CD4-positive, alpha-beta T cell treated with Interleukin-17A for 4 hours (primary cell): ENCODE measurements at regions not wholly inside any gene's neighbourhood (a gene's known extent, or its start where the extent isn't known, plus 50 kb on each side); places are given as distances from the start of the nearest gene placed in this dataset.

Source experiments
- DNase-seq: peaks from one replicate; pipeline ENCODE4 v3.0.0-alpha.2; 2020; ENCODE audit warnings: mixed read lengths

GRCh38 chr18:43482600-43482999, 205.3 kb upstream of the SYT4 start:
- DNase-seq, result no peak

GRCh38 chr18:43484710-43485109, 207.4 kb upstream of the SYT4 start:
- no peak for DNase-seq

DNA sequence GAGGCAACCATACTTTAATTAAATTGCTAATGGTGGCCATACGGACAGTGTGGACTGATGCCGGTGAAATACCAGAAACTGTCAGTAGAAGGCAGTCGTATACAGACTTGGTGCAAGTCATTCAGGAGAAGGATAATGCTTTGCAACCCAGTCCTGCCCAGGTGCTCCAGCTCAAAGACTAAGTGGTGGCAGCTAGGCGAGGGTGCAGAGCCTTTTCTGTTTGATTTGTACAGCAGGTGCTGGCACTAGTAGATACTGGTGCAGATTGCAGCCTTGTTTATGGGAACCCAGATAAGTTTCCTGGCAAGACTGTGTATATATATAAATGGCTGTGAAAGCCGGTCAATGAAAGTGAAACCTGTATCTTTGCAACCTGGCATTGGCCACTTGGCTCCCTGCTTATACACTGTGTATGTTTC, 208.3 kb upstream of the SYT4 start:
- no peak for DNase-seq

DNA sequence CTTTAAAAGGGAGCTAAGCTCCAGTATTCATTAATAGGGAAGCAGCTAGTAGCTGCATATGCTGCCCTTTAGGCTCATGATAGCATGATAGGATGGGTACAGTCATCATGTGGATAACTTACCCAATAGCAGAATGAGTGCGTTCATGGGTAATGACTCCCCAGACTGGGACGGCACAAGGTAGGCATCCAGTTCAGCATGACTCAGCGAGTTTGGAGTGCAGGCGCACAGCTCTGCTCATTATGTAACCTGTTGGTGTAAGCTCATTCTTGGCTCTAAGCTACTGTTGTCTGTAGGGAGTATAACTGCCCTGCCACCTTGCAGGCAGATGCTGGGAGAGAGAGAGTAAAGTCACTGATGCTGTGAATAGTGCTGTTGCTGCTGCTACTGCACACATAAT, 209.2 kb upstream of the SYT4 start:
- DNase-seq, result no peak

GRCh38 chr18:43501099-43501498, 223.8 kb upstream of the SYT4 start:
- DNase-seq, result no peak

DNA sequence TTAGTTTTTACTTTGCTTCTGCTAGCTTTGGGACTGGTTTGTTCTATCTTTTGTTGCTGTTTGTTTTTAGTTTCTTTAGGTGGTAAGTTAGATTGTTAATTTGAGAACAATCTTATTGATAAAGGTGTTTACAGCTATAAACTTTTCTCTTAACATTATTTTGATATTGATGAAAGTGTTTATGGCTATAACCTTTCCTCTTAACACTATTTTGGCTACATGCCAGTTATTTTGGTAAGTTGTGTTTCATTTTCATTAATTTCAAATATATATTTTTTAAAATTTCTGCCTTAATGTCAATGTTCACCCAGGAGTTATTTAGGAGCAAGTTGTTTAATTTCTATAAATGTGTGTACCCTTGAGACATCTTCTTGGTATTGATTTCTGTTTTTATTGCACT, 229.6 kb upstream of the SYT4 start:
- DNase-seq, result no peak

DNA sequence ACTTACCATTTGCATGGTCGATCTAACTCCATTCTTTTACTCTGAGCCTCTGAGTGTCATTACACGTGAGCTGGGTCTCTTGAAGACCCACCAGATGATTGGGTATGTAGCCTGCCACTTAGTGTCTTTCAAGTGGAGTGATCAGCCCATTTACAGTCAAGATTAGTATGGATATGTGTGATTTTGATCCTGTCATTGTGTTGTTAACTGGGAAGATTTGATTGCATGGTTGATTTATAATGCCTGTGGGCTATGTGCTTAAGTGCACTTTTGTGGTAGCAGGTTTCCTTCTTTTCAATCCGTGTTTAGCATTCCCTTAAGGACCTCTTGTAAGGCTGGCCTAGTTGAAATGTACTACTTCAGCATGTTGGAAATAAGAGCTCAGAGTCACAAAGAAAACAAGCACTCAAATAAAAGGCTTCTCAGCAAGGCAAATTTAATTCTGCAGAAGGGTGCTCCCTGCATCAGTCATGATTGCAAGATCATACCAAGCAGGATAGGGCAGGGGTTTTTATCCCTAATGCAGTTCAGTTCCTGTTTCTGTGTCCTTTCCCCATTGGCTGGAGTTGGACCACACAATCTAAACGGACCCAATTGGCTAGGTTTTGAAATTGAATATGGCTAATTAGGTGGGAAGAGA, 230.7 kb upstream of the SYT4 start:
- no peak for DNase-seq

DNA sequence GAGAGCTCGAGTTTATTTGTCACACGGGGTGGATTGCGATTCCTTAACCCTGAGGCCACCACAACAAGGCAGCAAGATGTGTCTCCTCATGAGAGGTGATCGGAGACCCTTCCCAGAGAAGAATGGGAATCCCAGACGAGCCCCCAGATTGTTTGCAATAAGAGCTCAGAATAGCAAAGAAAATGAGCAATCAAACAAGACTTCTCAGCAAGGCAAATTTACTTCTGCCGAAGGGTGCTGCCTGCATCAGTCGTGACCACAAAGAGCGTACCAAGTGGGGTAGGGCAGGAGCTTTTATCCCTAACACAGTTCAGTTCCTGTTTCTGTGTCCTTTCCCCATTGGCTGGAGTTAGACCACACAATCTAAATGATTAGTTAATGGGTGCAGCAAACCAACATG, 237.5 kb upstream of the SYT4 start:
- no peak for DNase-seq

- DNase-seq, result no peak
Measured at GRCh38 chr18:43515481-43515880, 238.2 kb upstream of the SYT4 start.

GRCh38 chr18:43524260-43524659, 247.0 kb upstream of the SYT4 start:
- no peak for DNase-seq

DNA sequence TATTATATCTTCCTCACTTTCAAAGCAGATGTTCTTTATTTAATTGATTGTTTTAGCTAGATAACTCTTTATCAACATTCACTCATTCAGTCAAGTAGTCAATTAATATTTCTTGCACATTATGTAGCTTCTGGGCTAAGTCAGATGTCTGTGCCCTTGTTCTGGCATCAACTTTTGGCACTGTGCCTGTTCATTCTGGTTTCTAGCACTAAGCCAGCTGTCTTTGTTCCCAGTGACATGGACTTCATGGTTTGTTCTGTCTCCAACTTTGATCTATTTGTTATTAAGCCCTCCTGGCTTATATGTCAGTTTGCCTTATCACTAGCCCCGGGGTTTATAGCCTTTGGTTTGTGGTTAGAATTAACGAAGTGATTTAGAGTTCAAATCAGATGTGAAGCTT, 247.9 kb upstream of the SYT4 start:
- DNase-seq, result no peak

DNA sequence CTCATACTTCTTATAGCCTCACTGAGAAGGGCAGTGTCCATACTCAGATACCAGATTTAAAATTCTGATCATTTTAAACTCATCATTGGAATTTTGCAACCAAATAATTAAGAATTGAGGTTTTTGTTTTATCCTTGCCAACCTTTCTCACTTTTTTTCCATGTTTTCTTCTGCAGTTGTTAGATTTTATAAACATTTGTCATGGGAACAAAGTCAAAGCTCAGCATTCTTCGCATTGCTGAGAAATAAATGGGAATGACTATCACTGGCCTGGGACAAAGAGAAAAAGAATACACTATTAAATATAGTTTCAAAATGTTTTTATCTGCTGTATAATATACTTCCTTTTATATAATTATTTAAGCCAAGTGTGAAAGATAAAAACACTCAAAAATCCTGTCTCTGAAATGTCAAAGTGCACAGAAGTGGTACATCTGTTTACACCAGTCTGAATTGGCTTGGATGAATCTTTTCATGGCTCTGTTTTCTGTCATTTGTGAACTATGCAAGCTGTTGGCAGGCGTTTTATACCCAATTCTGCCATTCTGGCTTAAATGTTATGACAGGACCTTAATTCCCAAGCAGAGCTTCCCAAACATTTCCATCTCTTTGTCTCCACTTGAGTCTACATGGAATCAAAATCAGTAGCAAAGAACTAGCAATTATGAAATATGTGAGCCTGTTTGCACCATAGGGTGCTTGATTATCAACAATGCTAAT, 249.3 kb upstream of the SYT4 start:
- no peak for DNase-seq

DNA sequence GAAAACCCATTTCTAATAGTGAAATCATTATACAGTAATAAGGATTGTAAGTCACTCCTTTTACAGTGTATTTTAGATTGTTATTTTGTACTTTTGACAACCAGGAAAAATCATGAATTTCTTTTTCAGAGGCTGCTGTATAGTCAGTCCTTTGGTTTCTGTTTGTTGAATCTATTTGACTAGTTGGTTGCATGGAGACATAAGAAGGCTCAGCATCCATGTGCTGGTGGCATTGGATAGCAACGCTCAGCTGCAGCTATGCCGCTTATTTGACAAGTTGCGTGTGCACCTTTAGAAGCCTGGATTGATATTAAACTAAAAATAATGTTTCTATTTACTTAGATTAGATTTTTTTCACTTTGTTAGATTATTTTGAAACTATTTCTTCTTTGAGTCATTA, 254.1 kb upstream of the SYT4 start:
- DNase-seq, result no peak

DNA sequence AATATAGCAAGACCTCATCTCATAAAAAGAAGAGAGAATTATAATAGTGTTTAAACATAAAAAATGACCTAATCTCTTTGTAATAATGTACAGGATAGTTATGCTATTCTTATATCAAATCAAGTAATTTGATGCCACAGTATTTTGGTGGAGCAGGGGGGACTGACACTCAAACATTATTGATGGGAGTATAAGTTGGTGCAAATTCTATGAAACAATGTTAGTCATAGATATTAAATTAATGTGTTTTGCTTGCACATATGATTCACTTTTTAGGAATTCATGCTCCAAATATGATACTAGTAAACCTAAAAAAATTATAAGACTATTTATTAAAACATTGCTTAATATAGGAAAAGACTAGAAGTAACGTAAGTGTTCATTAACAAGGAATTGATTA, 256.1 kb upstream of the SYT4 start:
- no peak for DNase-seq

- DNase-seq, result no peak
Measured at GRCh38 chr18:43534511-43534910, 257.2 kb upstream of the SYT4 start.

GRCh38 chr18:43539862-43540261, 262.6 kb upstream of the SYT4 start:
- DNase-seq, result no peak

GRCh38 chr18:43542016-43542415, 264.7 kb upstream of the SYT4 start:
- no peak for DNase-seq

GRCh38 chr18:43543236-43543635, 265.9 kb upstream of the SYT4 start:
- DNase-seq, result no peak

DNA sequence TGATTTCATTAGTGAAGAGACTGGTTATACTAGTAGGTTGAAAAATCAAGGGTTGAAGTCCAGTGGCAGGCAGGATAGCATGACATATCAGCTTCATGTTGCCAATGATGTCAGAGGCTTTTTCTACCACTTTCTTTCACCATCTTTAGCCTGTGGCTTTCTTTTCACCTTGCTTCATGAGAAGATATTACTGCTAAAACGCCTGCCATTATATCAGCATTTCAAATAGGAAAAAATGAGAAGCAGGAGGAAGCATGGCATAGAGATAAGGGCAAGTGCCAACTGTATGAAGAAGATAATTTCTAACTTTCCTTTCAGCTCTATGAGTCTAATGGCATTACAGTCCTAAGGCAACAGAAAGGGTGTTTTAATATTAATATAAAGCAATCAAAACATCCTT, 270.2 kb upstream of the SYT4 start:
- DNase-seq, result no peak

- DNase-seq, result no peak
Measured at GRCh38 chr18:43559507-43559906, 282.2 kb upstream of the SYT4 start.

DNA sequence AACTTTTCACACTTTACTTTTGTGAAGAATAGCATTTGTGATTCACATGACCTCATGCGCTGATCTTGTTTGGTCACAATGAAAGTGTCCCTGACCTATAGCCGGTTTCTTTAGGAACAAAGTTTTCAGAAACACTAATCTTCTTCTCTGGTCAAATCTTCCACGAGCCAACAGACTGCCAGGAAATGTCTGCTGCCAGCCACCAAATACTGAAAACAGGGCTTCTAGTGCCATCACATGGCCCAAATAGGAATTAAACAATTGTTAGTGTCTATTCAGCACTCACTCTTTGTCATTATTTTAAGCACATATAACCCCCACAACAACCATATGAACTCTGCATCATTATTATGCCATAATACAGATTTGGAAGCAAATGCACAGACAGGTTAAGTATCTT, 286.5 kb upstream of the SYT4 start:
- DNase-seq, result no peak

DNA sequence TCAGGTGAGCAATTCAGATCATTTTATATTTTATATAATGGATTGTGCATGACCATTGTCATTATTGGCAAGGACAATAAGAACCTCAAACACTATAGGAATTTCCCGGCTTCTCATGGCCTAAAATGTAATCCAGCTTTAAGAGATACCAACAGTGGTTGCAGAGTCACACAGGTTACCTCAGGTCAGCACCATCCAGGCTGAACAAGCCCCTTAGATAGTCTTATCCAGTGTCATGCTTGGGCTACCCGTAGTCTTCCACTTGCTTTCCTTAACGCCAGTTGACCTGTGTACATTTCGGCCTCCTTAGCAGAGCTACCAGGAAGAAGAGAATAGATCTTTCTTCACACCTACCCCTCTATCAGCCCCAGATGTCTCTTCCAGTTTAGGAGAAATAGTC, 293.3 kb upstream of the SYT4 start:
- DNase-seq, result no peak

DNA sequence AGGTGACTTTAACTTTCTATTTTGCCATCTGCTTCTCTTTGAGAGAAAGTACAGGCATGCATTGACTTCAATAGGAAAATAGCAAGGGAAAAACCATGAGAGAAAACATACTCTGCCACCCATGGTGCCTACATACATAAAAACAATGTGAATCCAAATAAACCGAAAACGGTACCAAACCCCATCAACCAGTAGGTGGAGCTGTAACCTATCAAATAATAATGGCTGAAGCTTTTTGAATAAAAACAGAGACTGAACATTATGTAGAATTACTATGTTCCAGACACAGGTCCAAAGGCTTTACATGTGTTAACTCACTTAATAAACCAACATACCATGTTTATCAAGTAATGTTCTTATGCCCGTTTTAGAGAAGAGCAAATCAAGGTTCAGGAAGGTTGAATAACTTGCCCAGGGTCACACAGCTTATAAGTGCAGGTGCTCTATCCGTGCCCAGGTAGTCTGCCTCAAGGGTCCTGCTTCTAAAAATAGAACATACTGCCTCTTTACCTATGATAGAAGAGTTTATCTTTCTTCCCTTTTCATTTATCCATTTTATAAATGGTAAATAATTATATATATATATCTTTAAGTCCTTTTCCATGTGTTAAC, 293.9 kb upstream of the SYT4 start:
- DNase-seq, result no peak

DNA sequence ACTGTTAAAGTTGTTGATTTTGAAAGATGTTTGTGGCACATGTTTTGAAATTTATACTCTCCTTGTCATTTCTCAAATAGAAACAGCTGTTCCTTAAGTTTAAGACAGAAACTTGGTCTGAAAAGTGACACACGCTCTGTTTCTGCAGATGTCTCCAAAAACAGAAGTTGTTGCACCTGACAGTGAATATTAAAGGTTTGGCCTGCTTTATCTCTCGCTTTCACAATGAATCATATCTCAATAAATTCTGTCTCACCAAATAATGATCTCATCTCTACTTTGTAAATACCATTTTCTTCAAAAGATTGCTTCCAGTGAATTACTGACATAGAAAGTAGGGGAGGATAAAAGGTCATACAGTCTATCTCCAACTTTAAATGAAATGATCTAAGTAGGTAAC, 294.9 kb upstream of the SYT4 start:
- no peak for DNase-seq

DNA sequence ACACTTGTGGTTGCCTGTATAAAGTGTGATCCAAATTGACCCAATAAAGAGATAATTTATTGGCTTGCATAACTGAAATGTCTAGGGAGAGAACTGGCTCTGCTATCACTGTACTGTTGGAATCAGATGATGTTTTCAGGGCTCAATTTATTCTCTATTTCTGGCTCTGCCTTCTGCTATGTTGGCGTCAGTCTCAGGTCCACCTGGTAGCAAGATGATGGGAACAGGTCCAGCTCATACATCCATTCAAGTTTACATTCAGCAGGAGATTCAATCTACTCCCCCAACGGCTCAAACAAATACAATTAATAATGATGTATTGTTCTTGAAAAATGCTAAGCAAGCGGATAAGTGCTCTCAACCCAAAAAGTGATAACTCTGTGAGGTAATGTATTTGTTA, 297.7 kb upstream of the SYT4 start:
- DNase-seq, result no peak
